HepG2 (cell line): ENCODE measurements at regions not wholly inside any gene's neighbourhood (a gene's known extent, or its start where the extent isn't known, plus 50 kb on each side); places are given as distances from the start of the nearest gene placed in this dataset.

Experiments used
- ATAC-seq: fragments of 200-7000 bp; cut with Tn5 transposase; 3 replicates; pipeline ENCODE4 v1.9.1; 2020; ENCODE audit warnings: mild to moderate bottlenecking, moderate library complexity
- BruUV-seq: library from RNA; stranded (reverse); fragments of 400-500 nt; replicated peaks from 2 replicates; lab custom pipeline; 2021; lab: Mats Ljungman, UMichigan
- CTCF ChIA-PET: fragments of 300-600 bp; formaldehyde crosslinking; extraction: SDS; loops from one replicate; lab custom pipeline; 2021; ENCODE audit warnings: low total read pairs, inconsistent platforms, low intra/inter-chr PET ratio; lab: Yijun Ruan, JAX
- POLR2A ChIA-PET: fragments of 350-600 bp; sonication (Branson Sonifier 250); formaldehyde crosslinking; loops from one replicate; lab custom pipeline; 2020; ENCODE audit warnings: antibody characterized with exemption, inconsistent platforms; lab: Yijun Ruan, JAX
- DNase-seq: peaks from one replicate; pipeline ENCODE4 v3.0.0-alpha.2; 2015; ENCODE audit warnings: low spot score
- FAIRE-seq: peaks from 3 replicates; lab custom pipeline; 2011; peaks lifted over from hg19 to GRCh38; lab: Jason Lieb, UNC
- H2AFZ ChIP-seq: one replicate; pipeline ENCODE4 v1.6.1; 2011; ENCODE audit warnings: low read length, inconsistent platforms
- H3K27ac ChIP-seq: fragments of 300-600 bp; 3 replicates; pipeline ENCODE4 v1.8.0; 2011; ENCODE audit warnings: mixed run types, mild to moderate bottlenecking, mixed read lengths, low read length, inconsistent platforms; ENCODE audit not compliant: insufficient read depth; ENCODE audit errors: extremely low read length
- H3K27me3 ChIP-seq, 2 experiments: fragments of 200-600 bp in 1 of 2; 2 replicates in 1 of 2; 3 replicates in 1 of 2; pipeline versions ENCODE4 v1.6.0 to v1.8.0; 2011; ENCODE audit warnings: low read length in 2 of 2, mild to moderate bottlenecking in 2 of 2, moderate library complexity in 2 of 2, inconsistent platforms in 1 of 2; ENCODE audit not compliant: insufficient read depth in 2 of 2, control insufficient read depth in 1 of 2
- H3K36me3 ChIP-seq, 2 experiments: fragments of 200-600 bp in 1 of 2; replicated peaks in 1 of 2; 2 replicates in 1 of 2; 3 replicates in 1 of 2; pipeline versions ENCODE4 v1.5.1 to v1.8.0; 2011; ENCODE audit warnings: low read length in 2 of 2, inconsistent platforms in 1 of 2; ENCODE audit not compliant: insufficient read depth in 2 of 2, control insufficient read depth in 1 of 2
- H3K4me1 ChIP-seq: 2 replicates; pipeline ENCODE4 v1.5.1; 2012; ENCODE audit warnings: low read length, inconsistent platforms; ENCODE audit not compliant: insufficient read depth
- H3K4me2 ChIP-seq: 2 replicates; pipeline ENCODE4 v1.6.0; 2011; ENCODE audit warnings: low read depth, low read length, inconsistent platforms
- H3K4me3 ChIP-seq, 3 experiments: fragments of 200-600 bp in 1 of 3; sonication (generic), shearing (Covaris generic) in 1 of 3; replicated peaks in 1 of 3; 2 replicates each; pipeline ENCODE4 v1.5.1; 2011 to 2016; ENCODE audit warnings: low read length in 3 of 3, inconsistent platforms in 2 of 3, low read depth in 2 of 3, mild to moderate bottlenecking in 2 of 3, control low read depth in 1 of 3, mixed read lengths in 1 of 3; ENCODE audit not compliant: insufficient read depth in 1 of 3
- H3K79me2 ChIP-seq: one replicate; pipeline ENCODE4 v1.6.1; 2011; ENCODE audit warnings: low read length, inconsistent platforms; ENCODE audit not compliant: insufficient read depth
- H3K9ac ChIP-seq: 2 replicates; pipeline ENCODE4 v1.6.0; 2011; ENCODE audit warnings: mild to moderate bottlenecking, low read depth, low read length, inconsistent platforms; ENCODE audit not compliant: insufficient read depth
- H3K9me3 ChIP-seq: 2 replicates; pipeline ENCODE4 v1.5.1; 2012; ENCODE audit warnings: mild to moderate bottlenecking, low read length
- H4K20me1 ChIP-seq: 2 replicates; pipeline ENCODE4 v1.6.0; 2011; ENCODE audit warnings: inconsistent platforms, mild to moderate bottlenecking, low read length, moderate library complexity; ENCODE audit not compliant: insufficient read depth
- ARID2 ChIP-seq: sonication (generic); formaldehyde crosslinking; IDR thresholded peaks from 2 replicates; pipeline ENCODE4 v1.8.1; 2022; ENCODE audit warnings: mild to moderate bottlenecking, missing genetic modification reagents, borderline replicate concordance
- BRF2 ChIP-seq: sonication (generic); formaldehyde crosslinking; IDR thresholded peaks from 2 replicates; pipeline ENCODE4 v1.8.1; 2022; ENCODE audit warnings: mild to moderate bottlenecking, missing genetic modification reagents
- CAMTA2 ChIP-seq: sonication (generic); formaldehyde crosslinking; IDR thresholded peaks from 2 replicates; pipeline ENCODE4 v1.4.0; 2020; ENCODE audit warnings: mild to moderate bottlenecking, missing genetic modification reagents, borderline replicate concordance
- DPF2 ChIP-seq: sonication (generic); formaldehyde crosslinking; IDR thresholded peaks from 2 replicates; pipeline ENCODE4 v1.4.0; 2020; ENCODE audit warnings: mild to moderate bottlenecking, low read depth, missing genetic modification reagents, borderline replicate concordance
- ESRRA ChIP-seq: sonication (generic); formaldehyde crosslinking; IDR thresholded peaks from 2 replicates; pipeline ENCODE4 v1.5.1; 2020; ENCODE audit warnings: mild to moderate bottlenecking, low read depth, missing genetic modification reagents
- KDM4B ChIP-seq: sonication (generic); formaldehyde crosslinking; IDR thresholded peaks from 2 replicates; pipeline ENCODE4 v1.4.0; 2020; ENCODE audit warnings: missing genetic modification reagents
- LCORL ChIP-seq, 2 experiments: fragments of 450-650 bp in 1 of 2; sonication (generic) in 1 of 2; formaldehyde crosslinking in 1 of 2; IDR thresholded peaks; 2 replicates each; pipeline versions ENCODE4 v1.5.0 to v1.6.1; 2017 to 2020; ENCODE audit warnings: antibody characterized with exemption in 1 of 2, missing genetic modification reagents in 1 of 2
- NRL ChIP-seq: sonication (generic); formaldehyde crosslinking; IDR thresholded peaks from 2 replicates; pipeline ENCODE4 v1.5.0; 2020; ENCODE audit warnings: missing genetic modification reagents, mild to moderate bottlenecking, moderate library complexity, borderline replicate concordance
- TGIF2 ChIP-seq: IDR thresholded peaks from 2 replicates; pipeline ENCODE4 v1.6.1; 2016; ENCODE audit warnings: control low read depth, missing compliant biosample characterization
- ZBTB25 ChIP-seq: IDR thresholded peaks from 2 replicates; pipeline ENCODE4 v1.6.1; 2018; ENCODE audit warnings: missing genetic modification reagents
- ZNF138 ChIP-seq: sonication (generic); formaldehyde crosslinking; IDR thresholded peaks from 2 replicates; pipeline ENCODE4 v1.5.0; 2020; ENCODE audit warnings: mild to moderate bottlenecking, low read depth, missing genetic modification reagents
- ZNF263 ChIP-seq: sonication (generic); formaldehyde crosslinking; IDR thresholded peaks from 2 replicates; pipeline ENCODE4 v1.4.0; 2020; ENCODE audit warnings: missing genetic modification reagents
- ZNF510 ChIP-seq: sonication (generic); formaldehyde crosslinking; IDR thresholded peaks from 2 replicates; pipeline ENCODE4 v1.4.0; 2020; ENCODE audit warnings: low read depth, mild to moderate bottlenecking, missing genetic modification reagents
- ZNF652 ChIP-seq: IDR thresholded peaks from 2 replicates; pipeline ENCODE4 v1.6.1; 2016; ENCODE audit warnings: low read depth, borderline replicate concordance
- WGBS: methylation state at CpG from one replicate; pipeline ENCODE4 v1.1.6; 2017; ENCODE audit warnings: low lambda C conversion rate; 5-methylcytosine and 5-hydroxymethylcytosine counted together
- in situ Hi-C: cut with HindIII; loops from 2 replicates; pipeline ENCODE4 v1.10.0; 2017; ENCODE audit warnings: low pct_unique_long_range_greater_than_20kb; ENCODE audit not compliant: extremely low pct_ligation_motif_present
- intact Hi-C: fragments of 100-400 bp; cut with micrococcal nuclease; formaldehyde crosslinking; loops from one replicate; pipeline ENCODE4 v1.10.0; 2022; ENCODE audit not compliant: unreplicated experiment

GRCh38 chr11:130623670-130624668 is 175.5 kb downstream of the ADAMTS15 start:
- Histone ChIP-seq H3K9me3 (no peaks in the 10 kb centered on the region), H3K79me2 (no peaks in the 10 kb centered on the region), H4K20me1 (no peaks in the 10 kb centered on the region), H3K27me3 (peaks cover 0 to 13% of the 10 kb centered on the region in 2 experiments; a peak in 1 of 5 replicates), H2AFZ (no peak overlapping the region), H3K4me2 (no peak overlapping the region), H3K36me3 (no peaks in the 10 kb centered on the region)
- ATAC-seq, result no peak
- POLR2A ChIA-PET, result no interaction called here
- CTCF ChIA-PET, result no interaction called here
- no peak for FAIRE-seq
- intact Hi-C loops, result no loop called here
- DNase-seq, result no peak
- BruUV-seq, result no TSS peak
- no peak for TF ChIP-seq ZNF263 (CRISPR knock-in tag)
- no peak for TF ChIP-seq KDM4B (CRISPR knock-in tag)
- TF ChIP-seq LCORL (IDR thresholded peaks at IDR 0.05), result no peak
- no peak for TF ChIP-seq LCORL (CRISPR knock-in tag; IDR thresholded peaks at IDR 0.05)
- TF ChIP-seq ESRRA (CRISPR knock-in tag), result no peak
- no peak for TF ChIP-seq ZNF652 (CRISPR knock-in tag)
- TF ChIP-seq, all 625 proteins: peak for 0
- Histone ChIP-seq H3K4me3 (no peak overlapping the region), H3K9ac (no peak overlapping the region), H3K4me1 (no peaks in the 10 kb centered on the region), H3K27ac (no peak overlapping the region)
- in situ Hi-C loops, result no loop called here
- 5% methylated on average over 6 of the region's 8 CpGs for WGBS

GRCh38 chr11:130624971-130625544 is 176.6 kb downstream of the ADAMTS15 start:
- H3K27me3 ChIP-seq, result peaks cover 0 to 13% of the 10 kb centered on the region in 2 experiments; a peak in 1 of 5 replicates
- ChIA-PET POLR2A (no interaction called here), CTCF (no interaction called here)
- ATAC-seq (no peak), DNase-seq (no peak), FAIRE-seq (no peak)
- no TSS peak for BruUV-seq
- intact Hi-C loops (no loop called here), in situ Hi-C loops (no loop called here)
- no peaks in the 10 kb centered on the region for H3K79me2 ChIP-seq
- no peak overlapping the region for H3K4me2 ChIP-seq
- H3K4me3 ChIP-seq, result no peak overlapping the region
- no peaks in the 10 kb centered on the region for H3K9me3 ChIP-seq
- H4K20me1 ChIP-seq, result no peaks in the 10 kb centered on the region
- no peaks in the 10 kb centered on the region for H3K36me3 ChIP-seq
- no peak overlapping the region for H3K9ac ChIP-seq
- H3K4me1 ChIP-seq, result no peaks in the 10 kb centered on the region
- 46% methylated on average over 11 of the region's 11 CpGs for WGBS
- H2AFZ ChIP-seq, result no peak overlapping the region
- H3K27ac ChIP-seq, result no peak overlapping the region
- TF ChIP-seq NRL, result no peak
- TF ChIP-seq ZBTB25 (CRISPR knock-in tag), result no peak
- no peak for TF ChIP-seq CAMTA2 (CRISPR knock-in tag)
- no peak for TF ChIP-seq ARID2 (CRISPR knock-in tag)
- no peak for TF ChIP-seq DPF2 (CRISPR knock-in tag)
- TF ChIP-seq ZNF510 (CRISPR knock-in tag), result no peak
- TF ChIP-seq BRF2, result no peak
- TF ChIP-seq TGIF2, result no peak
- TF ChIP-seq ZNF138 (CRISPR knock-in tag), result no peak
